H1 (cell line): ENCODE measurements at regions not wholly inside any gene's neighbourhood (a gene's known extent, or its start where the extent isn't known, plus 50 kb on each side); places are given as distances from the start of the nearest gene placed in this dataset.
A peak's percentile ranks its signal among the peaks of the same experiment; 100 is the strongest.

Experiments
- CTCF ChIA-PET: fragments of 300-600 bp; sonication (Branson Sonifier 250); formaldehyde crosslinking; loops from one replicate; lab custom pipeline; 2021; ENCODE audit not compliant: partially characterized antibody; lab: Charles Lee
- POLR2A ChIA-PET: fragments of 300-600 bp; sonication (Branson Sonifier 250); formaldehyde crosslinking; loops from one replicate; lab custom pipeline; 2021; ENCODE audit warnings: inconsistent platforms; ENCODE audit not compliant: partially characterized antibody; lab: Charles Lee
- DNase-seq, 2 experiments: peaks; one replicate each; pipeline versions ENCODE4 v3.0.0 to v3.0.0-alpha.2; 2010 to 2022; ENCODE audit warnings: low spot score in 2 of 2, low read depth in 1 of 2, mixed read lengths in 1 of 2
- FAIRE-seq: peaks from 2 replicates; lab custom pipeline; 2011; peaks lifted over from hg19 to GRCh38; lab: Jason Lieb, UNC
- H2AFZ ChIP-seq: 2 replicates; pipeline ENCODE4 v1.8.1; 2012; ENCODE audit warnings: low read length, inconsistent platforms
- H2AK5ac ChIP-seq: 2 replicates; pipeline ENCODE4 v1.6.1; 2013; ENCODE audit warnings: low read depth, low read length
- H2BK120ac ChIP-seq: replicated peaks from 2 replicates; pipeline ENCODE3; 2013; ENCODE audit warnings: low read depth, low read length, inconsistent platforms
- H2BK12ac ChIP-seq: 2 replicates; pipeline ENCODE4 v1.6.1; 2013; ENCODE audit warnings: low read depth, low read length
- H2BK15ac ChIP-seq: 2 replicates; pipeline ENCODE4 v1.6.1; 2013; ENCODE audit warnings: low read length
- H2BK20ac ChIP-seq: 2 replicates; pipeline ENCODE4 v1.6.1; 2013; ENCODE audit warnings: low read length
- H2BK5ac ChIP-seq: 2 replicates; pipeline ENCODE4 v1.6.1; 2013; ENCODE audit warnings: low read depth, low read length
- H3K14ac ChIP-seq: 2 replicates; pipeline ENCODE4 v1.6.1; 2013; ENCODE audit warnings: inconsistent platforms; ENCODE audit not compliant: insufficient read length
- H3K18ac ChIP-seq: 2 replicates; pipeline ENCODE4 v1.6.1; 2013; ENCODE audit warnings: low read length; ENCODE audit errors: extremely low read depth
- H3K23ac ChIP-seq: 2 replicates; pipeline ENCODE4 v1.6.1; 2013; ENCODE audit warnings: inconsistent platforms; ENCODE audit not compliant: insufficient read length
- H3K23me2 ChIP-seq: 2 replicates; pipeline ENCODE4 v1.6.1; 2013; ENCODE audit warnings: low read depth, low read length
- H3K27ac ChIP-seq: 2 replicates; pipeline ENCODE4 v1.6.1; 2011; ENCODE audit warnings: low read depth, low read length, inconsistent platforms
- H3K27me3 ChIP-seq, 4 experiments: replicated peaks in 1 of 4; 1 replicate in 1 of 4; 2 replicates in 3 of 4; pipeline versions ENCODE4 v1.6.1 to v1.8.1; 2011 to 2013; ENCODE audit warnings: low read length in 3 of 4, mild to moderate bottlenecking in 3 of 4, inconsistent platforms in 2 of 4, mixed read lengths in 2 of 4, moderate library complexity in 1 of 4; ENCODE audit not compliant: control insufficient read depth in 3 of 4, insufficient read depth in 3 of 4; ENCODE audit errors: extremely low read depth in 1 of 4
- H3K36me3 ChIP-seq, 4 experiments: 2 replicates each; pipeline versions ENCODE4 v1.6.1 to v1.8.1; 2011 to 2013; ENCODE audit warnings: mild to moderate bottlenecking in 4 of 4, low read length in 3 of 4, moderate library complexity in 2 of 4, control low read depth in 1 of 4, inconsistent platforms in 1 of 4; ENCODE audit not compliant: insufficient read depth in 4 of 4, control insufficient read depth in 2 of 4
- H3K4ac ChIP-seq: replicated peaks from 2 replicates; pipeline ENCODE3; 2013; ENCODE audit warnings: low read length, low read depth, mixed read lengths, inconsistent platforms; ENCODE audit not compliant: insufficient read length
- H3K4me1 ChIP-seq, 4 experiments: replicated peaks in 1 of 4; 1 replicate in 1 of 4; 2 replicates in 3 of 4; pipeline versions ENCODE4 v1.6.1 to v1.8.1; 2011 to 2013; ENCODE audit warnings: low read length in 3 of 4, inconsistent platforms in 2 of 4, mixed read lengths in 1 of 4; ENCODE audit not compliant: insufficient read depth in 4 of 4, control insufficient read depth in 3 of 4
- H3K4me2 ChIP-seq, 2 experiments: 2 replicates each; pipeline versions ENCODE4 v1.6.1 to v1.8.1; 2011 to 2013; ENCODE audit warnings: low read depth in 2 of 2, low read length in 2 of 2, control low read depth in 1 of 2, inconsistent platforms in 1 of 2, mild to moderate bottlenecking in 1 of 2; ENCODE audit not compliant: insufficient read depth in 1 of 2
- H3K4me3 ChIP-seq, 4 experiments: fragments of 200-600, 300-600 bp in 1 of 4; sonication (generic), shearing (Covaris generic), sonication (Bioruptor Twin) in 1 of 4; 2 replicates each; pipeline versions ENCODE4 v1.5.1 to v1.8.1; 2011 to 2016; ENCODE audit warnings: low read length in 4 of 4, low read depth in 3 of 4, control low read depth in 2 of 4, inconsistent platforms in 2 of 4, mild to moderate bottlenecking in 2 of 4, mixed read lengths in 1 of 4, moderate library complexity in 1 of 4; ENCODE audit not compliant: insufficient read depth in 2 of 4; ENCODE audit errors: extremely low read depth in 1 of 4
- H3K56ac ChIP-seq: replicated peaks from 2 replicates; pipeline ENCODE3; 2013; ENCODE audit warnings: low read depth, mild to moderate bottlenecking, mixed read lengths, low read length, inconsistent platforms; ENCODE audit not compliant: insufficient read length
- H3K79me1 ChIP-seq: 2 replicates; pipeline ENCODE4 v1.6.1; 2013; ENCODE audit warnings: low read depth, low read length, control low read depth
- H3K79me2 ChIP-seq, 2 experiments: 2 replicates each; pipeline versions ENCODE4 v1.6.1 to v1.8.1; 2012 to 2013; ENCODE audit warnings: low read length in 2 of 2, mild to moderate bottlenecking in 2 of 2, inconsistent platforms in 1 of 2; ENCODE audit not compliant: insufficient read depth in 2 of 2, control insufficient read depth in 1 of 2
- H3K9ac ChIP-seq, 4 experiments: replicated peaks in 1 of 4; 1 replicate in 1 of 4; 2 replicates in 3 of 4; pipeline versions ENCODE4 v1.6.1 to v1.8.1; 2011 to 2013; ENCODE audit warnings: low read depth in 3 of 4, low read length in 3 of 4, control low read depth in 2 of 4, mild to moderate bottlenecking in 2 of 4, moderate library complexity in 2 of 4, inconsistent platforms in 1 of 4; ENCODE audit errors: extremely low read depth in 1 of 4
- H3K9me3 ChIP-seq, 2 experiments: 2 replicates each; pipeline versions ENCODE4 v1.6.1 to v1.8.1; 2012 to 2013; ENCODE audit warnings: mild to moderate bottlenecking in 2 of 2, moderate library complexity in 2 of 2, control low read depth in 1 of 2, inconsistent platforms in 1 of 2, low read depth in 1 of 2, low read length in 1 of 2, mixed read lengths in 1 of 2; ENCODE audit not compliant: insufficient read depth in 2 of 2
- H4K20me1 ChIP-seq, 2 experiments: replicated peaks in 1 of 2; 2 replicates each; pipeline versions ENCODE3 to v1.8.1; 2011 to 2013; ENCODE audit warnings: inconsistent platforms in 2 of 2, low read length in 2 of 2, mild to moderate bottlenecking in 1 of 2; ENCODE audit not compliant: insufficient read depth in 2 of 2, control insufficient read depth in 1 of 2
- H4K5ac ChIP-seq: 2 replicates; pipeline ENCODE4 v1.6.1; 2013; ENCODE audit warnings: low read length, low read depth, mixed read lengths, inconsistent platforms; ENCODE audit not compliant: insufficient read length
- H4K8ac ChIP-seq: 2 replicates; pipeline ENCODE4 v1.8.0; 2013; ENCODE audit warnings: mild to moderate bottlenecking, moderate library complexity, low read length, inconsistent platforms; ENCODE audit not compliant: insufficient read depth; ENCODE audit errors: extremely low read depth
- H4K91ac ChIP-seq: replicated peaks from 2 replicates; pipeline ENCODE3; 2013; ENCODE audit warnings: low read length, mixed read lengths, inconsistent platforms; ENCODE audit not compliant: insufficient read length
- ATF2 ChIP-seq: IDR thresholded peaks from 2 replicates; pipeline ENCODE4 v1.6.1; 2012; ENCODE audit warnings: low read length, inconsistent platforms
- CEBPB ChIP-seq: IDR thresholded peaks from 2 replicates; pipeline ENCODE4 v1.6.1; 2012; ENCODE audit warnings: low read depth, low read length
- EGR1 ChIP-seq: IDR thresholded peaks from 2 replicates; pipeline ENCODE4 v1.6.1; 2011; ENCODE audit warnings: low read depth, low read length, borderline replicate concordance
- EP300 ChIP-seq, 2 experiments: IDR thresholded peaks; 1 replicate in 1 of 2; 2 replicates in 1 of 2; pipeline ENCODE4 v1.6.1; 2011 to 2012; ENCODE audit warnings: low read depth in 2 of 2, low read length in 2 of 2, mild to moderate bottlenecking in 2 of 2, borderline replicate concordance in 1 of 2, inconsistent platforms in 1 of 2, moderate library complexity in 1 of 2
- KDM1A ChIP-seq: fragments of 200-600, 300-600 bp; sonication (generic); IDR thresholded peaks from 2 replicates; pipeline ENCODE4 v1.7.1; 2016; ENCODE audit warnings: mild to moderate bottlenecking, low read length, borderline replicate concordance
- MAFK ChIP-seq: IDR thresholded peaks from 2 replicates; pipeline ENCODE4 v1.6.1; 2012; ENCODE audit warnings: low read depth, mild to moderate bottlenecking, improper control_type of control experiment, low read length
- SIN3A ChIP-seq, 2 experiments: IDR thresholded peaks in 1 of 2; conservative IDR thresholded peaks in 1 of 2; 2 replicates each; pipeline ENCODE4 v1.6.1; 2011 to 2012; ENCODE audit warnings: low read length in 2 of 2, improper control_type of control experiment in 1 of 2, low read depth in 1 of 2, mild to moderate bottlenecking in 1 of 2
- SP1 ChIP-seq: IDR thresholded peaks from 2 replicates; pipeline ENCODE4 v1.6.1; 2011; ENCODE audit warnings: low read depth, low read length
- SP4 ChIP-seq: IDR thresholded peaks from 2 replicates; pipeline ENCODE4 v1.6.1; 2012; ENCODE audit warnings: low read length, inconsistent platforms
- SUZ12 ChIP-seq: fragments of 200-600 bp; sonication (generic); IDR thresholded peaks from 2 replicates; pipeline ENCODE4 v1.6.1; 2012; ENCODE audit warnings: mild to moderate bottlenecking, inconsistent platforms, low read length, moderate library complexity, mixed read lengths
- TAF1 ChIP-seq: IDR thresholded peaks from 2 replicates; pipeline ENCODE4 v1.6.1; 2011; ENCODE audit warnings: mild to moderate bottlenecking, low read depth, low read length
- TAF7 ChIP-seq: optimal IDR thresholded peaks from 2 replicates; pipeline ENCODE3; 2011; ENCODE audit warnings: low read depth, mild to moderate bottlenecking, inconsistent platforms, low read length, moderate library complexity, borderline replicate concordance
- TEAD4 ChIP-seq: IDR thresholded peaks from 2 replicates; pipeline ENCODE4 v1.6.1; 2012; ENCODE audit warnings: low read depth, low read length, inconsistent platforms, mixed read lengths
- WGBS, 2 experiments: shearing (Covaris generic) in 1 of 2; methylation state at CpG; one replicate each; pipeline versions ENCODE4 v1.1.6 to v1.1.7; 2013 to 2015; ENCODE audit warnings: low lambda C conversion rate in 2 of 2, mixed read lengths in 2 of 2, inconsistent platforms in 1 of 2, low coverage in 1 of 2, missing lambda C conversion rate in 1 of 2; ENCODE audit not compliant: insufficient replicate concordance in 2 of 2, insufficient coverage in 1 of 2, insufficient read length in 1 of 2; ENCODE audit errors: extremely low coverage in 1 of 2, missing lambda C conversion rate in 1 of 2; 5-methylcytosine and 5-hydroxymethylcytosine counted together

- no peak overlapping the region for H3K4me3 ChIP-seq
- H2BK20ac ChIP-seq: peak overlapping the region; percentile 15; the same call in 1 of the 2 replicates
- H3K23ac ChIP-seq: no peak overlapping the region
- H3K4ac ChIP-seq: no peak overlapping the region
- DNase-seq (no peak), FAIRE-seq (peak; percentile 52)
- H3K18ac ChIP-seq: peak overlapping the region; percentile 52; the same call in 1 of the 2 replicates
- H3K79me2 ChIP-seq: no peaks in the 10 kb centered on the region
- no peak overlapping the region for H4K5ac ChIP-seq
- no peaks in the 10 kb centered on the region; the same call in 1 of the 2 replicates for H3K23me2 ChIP-seq
- H2AK5ac ChIP-seq: no peak overlapping the region
- H3K36me3 ChIP-seq: no peaks in the 10 kb centered on the region
- H3K27ac ChIP-seq: no peak overlapping the region
- no peaks in the 10 kb centered on the region for H3K79me1 ChIP-seq
- POLR2A ChIA-PET: no interaction called here
- 0 out of 2 replicates have a peak overlapping the region, but pooled peaks have one; percentile 12 for H2BK15ac ChIP-seq
- H3K56ac ChIP-seq: no peak overlapping the region
- no peak overlapping the region for H4K8ac ChIP-seq
- H2BK120ac ChIP-seq: peak overlapping the region; percentile 45
- no peaks in the 10 kb centered on the region; a peak in 1 of 4 replicates for H3K9me3 ChIP-seq
- no peak overlapping the region for H3K14ac ChIP-seq
- no peak overlapping the region for H3K4me2 ChIP-seq
- H3K4me1 ChIP-seq: peaks cover 0 to 8% (median 2%) of the 10 kb centered on the region in 4 experiments; a peak in 4 of 7 replicates
- WGBS, 2 experiments: 74% methylated on average over 5 of the region's 5 CpGs; no CpG with 5 or more reads in 1 of the 2 experiments
- H4K91ac ChIP-seq: no peak overlapping the region
- CTCF ChIA-PET: interaction anchor here (2.0 kb wide), 1 partner anchor 11 kb away, joined by 9 read pairs; no protein-coding TSS in a partner anchor
- no peaks in the 10 kb centered on the region for H3K27me3 ChIP-seq
- no peaks in the 10 kb centered on the region for H4K20me1 ChIP-seq
- H2BK12ac ChIP-seq: 0 out of 2 replicates have a peak overlapping the region, but pooled peaks have one; percentile 68
- H2AFZ ChIP-seq: no peak overlapping the region
- no peak overlapping the region for H3K9ac ChIP-seq
- 0 out of 2 replicates have a peak overlapping the region, but pooled peaks have one; percentile 66 for H2BK5ac ChIP-seq
- TF ChIP-seq SP1 (no peak), KDM1A (no peak), EGR1 (no peak), ATF2 (no peak), SUZ12 (no peak), TAF1 (no peak), TEAD4 (no peak), CEBPB (no peak), EP300 (IDR thresholded peaks at IDR 0.05; ENCODE audit: borderline replicate concordance in 1 of 2, low read depth in 2 of 2, low read length in 2 of 2) (no peak), SIN3A (conservative IDR thresholded peaks at IDR 0.05 in 1 of 2, IDR thresholded peaks at IDR 0.05 in 1 of 2; ENCODE audit: low read depth in 1 of 2, low read length in 2 of 2) (no peak), SP4 (no peak), MAFK (no peak), TAF7 (no peak)
Measured at GRCh38 chr16:6206080-6206479, 1108.5 kb upstream of the EEF2KMT start.
